ENCODE measurements at regions not wholly inside any gene's neighbourhood (a gene's known extent, or its start where the extent isn't known, plus 50 kb on each side); places are given as distances from the start of the nearest gene placed in this dataset.
"Not testable (repeated sequence)": the region's sequence is repeated elsewhere in the genome, so short reads cannot be mapped to it uniquely, and the experiment has no call there.

DNA sequence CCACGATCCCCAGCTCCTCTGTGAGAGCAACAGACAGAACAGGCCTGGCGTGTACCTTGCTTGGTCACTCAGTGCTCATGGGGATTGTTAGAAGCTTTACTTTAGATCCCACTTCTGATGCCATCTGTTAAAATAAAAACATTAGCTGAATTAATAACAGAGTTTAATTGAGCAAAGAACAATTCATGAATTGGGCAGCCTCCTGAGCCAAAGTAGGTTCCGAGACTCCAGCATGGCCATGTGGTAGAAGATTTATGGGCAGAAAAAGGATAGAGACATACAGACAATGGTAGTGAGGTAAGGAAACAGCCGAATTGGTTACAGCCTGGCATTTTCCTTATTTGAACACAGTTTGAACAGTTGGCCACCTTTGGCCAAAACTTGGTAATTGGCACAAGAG, 223.9 kb upstream of the TRPC4 start:
- TF ChIP-seq, protein P1, sequence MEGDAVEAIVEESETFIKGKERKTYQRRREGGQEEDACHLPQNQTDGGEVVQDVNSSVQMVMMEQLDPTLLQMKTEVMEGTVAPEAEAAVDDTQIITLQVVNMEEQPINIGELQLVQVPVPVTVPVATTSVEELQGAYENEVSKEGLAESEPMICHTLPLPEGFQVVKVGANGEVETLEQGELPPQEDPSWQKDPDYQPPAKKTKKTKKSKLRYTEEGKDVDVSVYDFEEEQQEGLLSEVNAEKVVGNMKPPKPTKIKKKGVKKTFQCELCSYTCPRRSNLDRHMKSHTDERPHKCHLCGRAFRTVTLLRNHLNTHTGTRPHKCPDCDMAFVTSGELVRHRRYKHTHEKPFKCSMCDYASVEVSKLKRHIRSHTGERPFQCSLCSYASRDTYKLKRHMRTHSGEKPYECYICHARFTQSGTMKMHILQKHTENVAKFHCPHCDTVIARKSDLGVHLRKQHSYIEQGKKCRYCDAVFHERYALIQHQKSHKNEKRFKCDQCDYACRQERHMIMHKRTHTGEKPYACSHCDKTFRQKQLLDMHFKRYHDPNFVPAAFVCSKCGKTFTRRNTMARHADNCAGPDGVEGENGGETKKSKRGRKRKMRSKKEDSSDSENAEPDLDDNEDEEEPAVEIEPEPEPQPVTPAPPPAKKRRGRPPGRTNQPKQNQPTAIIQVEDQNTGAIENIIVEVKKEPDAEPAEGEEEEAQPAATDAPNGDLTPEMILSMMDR (IDR thresholded peaks at IDR 0.05; ENCODE audit: insufficient read depth, low read length, missing control alignments): no peak
- no peak for DNase-seq (ENCODE audit: low read depth, low spot score)
- ChIA-PET CTCF (no interaction called here), POLR2A (no interaction called here)
- no peak overlapping the region for H3K4me3 ChIP-seq (ENCODE audit: low read depth, low read length)

DNA sequence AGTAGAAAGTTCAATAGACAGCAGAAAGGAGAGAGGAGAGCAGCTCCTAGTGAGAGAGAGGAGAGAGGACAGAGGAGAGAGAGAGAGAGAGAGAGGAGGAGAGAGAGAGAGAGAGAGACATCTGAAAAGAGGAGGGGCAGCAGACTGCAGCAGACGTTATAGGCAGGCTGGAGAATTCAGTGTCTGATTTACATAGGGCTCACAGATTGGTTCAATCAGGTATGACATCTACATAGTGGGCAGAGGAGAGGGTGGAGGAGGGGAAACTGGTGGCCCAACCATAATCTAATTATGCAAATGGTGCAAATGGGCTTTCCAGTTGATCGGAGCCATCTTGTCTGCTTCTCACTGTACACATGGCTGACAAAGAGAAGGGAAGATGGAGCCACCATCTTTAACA, 221.3 kb upstream of the TRPC4 start:
- no peak overlapping the region for H3K4me3 ChIP-seq (ENCODE audit: low read depth, low read length)
- TF ChIP-seq, protein P1 (IDR thresholded peaks at IDR 0.05; ENCODE audit: insufficient read depth, low read length, missing control alignments): no peak
- DNase-seq (ENCODE audit: low read depth, low spot score): no peak
- ChIA-PET POLR2A (no interaction called here), CTCF (no interaction called here)

DNA sequence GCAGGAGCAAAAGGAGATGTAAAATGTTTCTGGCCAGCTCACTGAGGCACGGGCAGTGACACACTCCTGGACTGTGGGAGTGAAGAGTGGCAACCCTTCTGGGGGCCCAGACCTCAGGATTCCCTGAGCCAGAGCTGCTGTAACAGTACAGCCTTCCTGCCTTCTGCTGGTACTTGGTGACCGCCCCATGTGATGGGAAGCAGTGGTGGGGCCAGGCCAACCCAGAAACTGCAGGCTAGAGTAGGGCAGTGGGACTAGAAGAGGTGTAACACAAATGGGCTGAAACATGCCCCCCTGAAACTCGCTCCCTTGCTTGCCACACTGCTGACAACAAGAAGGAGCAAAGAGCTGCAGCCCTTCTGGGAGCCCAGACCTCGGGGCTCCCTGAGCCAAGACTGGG, 217.1 kb upstream of the TRPC4 start:
- H3K4me3 ChIP-seq (ENCODE audit: low read depth, low read length): no peak overlapping the region
- CTCF ChIA-PET: interaction anchor here (1.2 kb wide), 1 partner anchor 9 kb away, joined by 3 read pairs; no protein-coding TSS in a partner anchor
- TF ChIP-seq, protein P1 (IDR thresholded peaks at IDR 0.05; ENCODE audit: insufficient read depth, low read length, missing control alignments): no peak
- no peak for DNase-seq (ENCODE audit: low read depth, low spot score)
- POLR2A ChIA-PET: no interaction called here

DNA sequence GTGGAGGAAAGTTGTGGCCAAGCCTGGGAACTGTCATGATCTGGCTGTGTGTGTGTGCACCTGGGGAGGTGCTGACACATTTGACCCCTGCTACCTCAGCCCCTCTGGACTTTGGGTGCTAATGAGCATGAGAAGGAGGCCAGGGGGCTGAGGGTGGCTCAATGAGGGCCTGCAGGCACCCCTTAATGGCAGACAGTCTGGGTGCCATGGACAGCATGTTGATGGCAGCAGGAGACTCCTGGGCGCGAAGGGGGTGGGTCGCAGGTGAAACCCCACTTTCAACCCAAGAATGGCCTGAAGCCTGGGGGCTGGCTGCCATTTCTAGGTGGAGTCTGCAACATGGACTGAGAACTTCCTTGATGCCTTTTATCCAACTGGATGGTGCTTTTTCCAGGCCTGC, 216.4 kb upstream of the TRPC4 start:
- no peak for DNase-seq (ENCODE audit: low read depth, low spot score)
- TF ChIP-seq, protein P1 (IDR thresholded peaks at IDR 0.05; ENCODE audit: insufficient read depth, low read length, missing control alignments): no peak
- ChIA-PET POLR2A (no interaction called here), CTCF (no interaction called here)
- no peak overlapping the region for H3K4me3 ChIP-seq (ENCODE audit: low read depth, low read length)

DNA sequence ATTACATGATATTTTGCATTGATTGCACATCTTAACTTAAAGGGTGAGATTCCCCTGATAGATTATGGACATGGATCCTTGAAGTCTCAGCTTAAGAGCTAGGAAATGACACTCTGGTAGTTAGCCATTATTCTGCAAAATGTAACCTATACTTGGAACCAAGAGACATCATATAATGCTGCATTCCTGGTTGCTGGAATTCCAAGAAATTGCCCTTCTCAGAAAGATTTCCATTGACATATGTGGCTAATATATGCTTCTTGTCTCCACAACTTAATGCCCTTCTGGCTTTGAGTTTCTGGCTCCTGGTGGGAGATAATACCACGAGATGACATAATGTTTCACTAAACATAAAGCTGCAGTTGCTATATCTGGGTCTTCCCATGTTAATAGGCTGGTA, 204.4 kb upstream of the TRPC4 start:
- no peak overlapping the region for H3K4me3 ChIP-seq (ENCODE audit: low read depth, low read length)
- TF ChIP-seq, protein P1 (IDR thresholded peaks at IDR 0.05; ENCODE audit: insufficient read depth, low read length, missing control alignments): no peak
- CTCF ChIA-PET: no interaction called here
- DNase-seq (ENCODE audit: low read depth, low spot score): no peak
- POLR2A ChIA-PET: no interaction called here

DNA sequence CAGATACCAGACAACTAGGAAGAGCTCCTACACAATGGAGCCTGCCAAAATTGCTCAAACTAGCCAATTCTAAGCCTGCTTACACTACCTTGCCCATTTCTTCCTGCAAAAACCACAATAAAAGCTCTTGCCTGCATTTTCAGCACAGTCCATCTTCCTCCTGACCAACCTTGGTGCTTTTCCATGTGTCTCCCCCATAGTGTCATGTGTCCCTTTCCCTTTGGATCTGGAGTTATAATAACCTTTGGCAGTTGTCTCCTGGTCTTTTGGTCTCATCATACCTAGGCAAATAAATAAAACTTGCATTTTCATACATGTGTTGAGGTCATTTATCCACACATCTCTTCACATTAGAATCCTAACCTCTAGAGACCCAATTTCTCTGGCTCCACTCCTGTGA, 203.1 kb upstream of the TRPC4 start:
- ChIA-PET POLR2A (no interaction called here), CTCF (no interaction called here)
- H3K4me3 ChIP-seq (ENCODE audit: low read depth, low read length): no peak overlapping the region
- TF ChIP-seq, protein P1 (IDR thresholded peaks at IDR 0.05; ENCODE audit: insufficient read depth, low read length, missing control alignments): no peak
- no peak for DNase-seq (ENCODE audit: low read depth, low spot score)

DNA sequence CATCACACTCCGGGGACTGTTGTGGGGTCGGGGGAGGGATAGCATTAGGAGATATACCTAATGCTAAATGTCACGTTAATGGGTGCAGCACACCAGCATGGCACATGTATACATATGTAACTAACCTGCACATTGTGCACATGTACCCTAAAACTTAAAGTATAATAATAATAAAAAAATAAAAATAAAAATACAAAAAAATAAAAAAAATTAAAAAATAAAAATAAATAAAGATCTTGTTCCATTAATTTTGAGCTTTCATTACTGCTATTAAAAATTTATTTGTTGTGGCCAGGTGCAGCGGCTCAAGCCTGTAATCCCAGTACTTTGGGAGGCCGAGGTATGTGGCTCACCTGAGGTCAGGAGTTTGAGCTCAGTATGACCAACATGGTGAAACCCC, 201.8 kb upstream of the TRPC4 start:
- DNase-seq (ENCODE audit: low read depth, low spot score); H3K4me3 ChIP-seq (ENCODE audit: low read depth, low read length); POLR2A ChIA-PET; CTCF ChIA-PET: not testable (repeated sequence)
